ENCODE measurements at regions not wholly inside any gene's neighbourhood (a gene's known extent, or its start where the extent isn't known, plus 50 kb on each side); places are given as distances from the start of the nearest gene placed in this dataset.

DNA sequence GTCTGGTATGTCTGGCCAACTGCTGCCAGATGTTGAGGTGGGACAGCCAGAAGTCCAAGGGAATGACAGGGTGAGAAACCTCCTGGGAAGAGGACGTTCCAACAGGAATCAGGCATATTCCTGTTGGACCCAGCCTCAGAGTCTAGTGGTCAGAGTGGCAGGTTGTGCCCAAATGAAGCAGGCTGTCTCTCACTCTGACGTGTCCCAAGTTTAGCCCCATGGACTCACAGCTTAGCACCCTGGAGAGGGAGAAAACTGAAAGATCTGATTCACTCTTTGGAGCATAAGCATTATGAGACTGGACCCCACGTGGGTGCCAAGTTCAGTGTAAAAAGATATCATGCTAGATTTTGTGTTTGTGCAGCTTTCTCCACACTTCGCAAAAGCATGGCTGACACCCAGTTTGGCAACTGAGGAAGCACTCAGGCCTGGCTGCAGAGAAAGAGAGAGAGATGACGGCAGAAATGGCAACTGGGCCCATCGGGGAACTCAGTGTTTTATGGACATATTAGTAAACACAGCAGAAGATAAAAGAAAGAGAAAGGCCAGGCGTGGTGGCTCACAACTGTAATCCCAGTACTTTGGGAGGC, 88.2 kb upstream of the LMCD1 start:
- intact Hi-C loops (cut with DNase I) = no loop called here
- Histone ChIP-seq H3K4me1 (no peaks in the 10 kb centered on the region), H3K27ac (no peak overlapping the region), H3K9me3 (no peaks in the 10 kb centered on the region), H3K36me3 (no peaks in the 10 kb centered on the region), H3K27me3 (no peaks in the 10 kb centered on the region), H3K4me3 (no peak overlapping the region), H3K9ac (ENCODE audit: low read depth in 2 of 2, low read length in 2 of 2) (no peak overlapping the region)
- no peak for DNase-seq
- TF ChIP-seq CTCF (IDR thresholded peaks at IDR 0.05) = no peak

GRCh38 chr3:8416965-8417364, 84.7 kb upstream of the LMCD1 start:
- Histone ChIP-seq H3K4me1 (no peaks in the 10 kb centered on the region), H3K36me3 (no peaks in the 10 kb centered on the region), H3K27ac (no peak overlapping the region), H3K27me3 (no peaks in the 10 kb centered on the region), H3K4me3 (no peak overlapping the region), H3K9me3 (no peaks in the 10 kb centered on the region), H3K9ac (ENCODE audit: low read depth in 2 of 2, low read length in 2 of 2) (no peak overlapping the region)
- peak; percentile 62 for DNase-seq
- intact Hi-C loops (cut with DNase I) = no loop called here
- no peak for TF ChIP-seq CTCF (IDR thresholded peaks at IDR 0.05)

GRCh38 chr3:8420612-8421011, 81.0 kb upstream of the LMCD1 start:
- DNase-seq = no peak
- Histone ChIP-seq H3K36me3 (no peaks in the 10 kb centered on the region), H3K9me3 (no peaks in the 10 kb centered on the region), H3K4me3 (no peak overlapping the region), H3K27me3 (no peaks in the 10 kb centered on the region), H3K9ac (ENCODE audit: low read depth in 2 of 2, low read length in 2 of 2) (no peak overlapping the region), H3K4me1 (no peaks in the 10 kb centered on the region), H3K27ac (no peak overlapping the region)
- TF ChIP-seq CTCF (IDR thresholded peaks at IDR 0.05) = no peak
- intact Hi-C loops (cut with DNase I) = no loop called here

- no peak for TF ChIP-seq CTCF (IDR thresholded peaks at IDR 0.05)
- no peak overlapping the region for H3K4me3 ChIP-seq
- H3K4me1 ChIP-seq = no peaks in the 10 kb centered on the region
- intact Hi-C loops (cut with DNase I) = no loop called here
- no peak for DNase-seq
- no peaks in the 10 kb centered on the region for H3K27me3 ChIP-seq
- no peak overlapping the region for H3K27ac ChIP-seq
- H3K9ac ChIP-seq (ENCODE audit: low read depth in 2 of 2, low read length in 2 of 2) = no peak overlapping the region
- no peaks in the 10 kb centered on the region for H3K9me3 ChIP-seq
- H3K36me3 ChIP-seq = no peaks in the 10 kb centered on the region
Measured at GRCh38 chr3:8421267-8421666, 80.4 kb upstream of the LMCD1 start.

DNA sequence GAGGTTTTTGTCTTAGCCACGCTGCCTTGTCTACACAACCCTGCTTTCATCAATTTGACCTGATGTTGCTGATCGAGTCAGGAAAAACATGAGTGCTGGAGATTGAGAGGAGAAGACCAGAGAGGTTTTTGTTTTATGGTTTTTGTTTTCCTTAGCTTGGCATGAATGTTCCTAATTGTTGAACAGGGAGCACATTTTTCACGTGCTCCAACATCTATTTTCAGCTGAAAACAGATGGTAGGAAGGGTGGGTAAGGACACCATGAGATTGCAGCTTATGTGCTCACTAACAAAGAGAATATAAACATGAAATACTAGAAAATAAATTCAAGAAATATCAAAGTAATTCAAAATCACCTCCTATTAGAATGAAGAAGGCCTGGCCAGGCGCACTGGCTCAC, 79.9 kb upstream of the LMCD1 start:
- Histone ChIP-seq H3K4me3 (no peak overlapping the region), H3K9me3 (no peaks in the 10 kb centered on the region), H3K36me3 (no peaks in the 10 kb centered on the region), H3K27ac (no peak overlapping the region), H3K9ac (ENCODE audit: low read depth in 2 of 2, low read length in 2 of 2) (no peak overlapping the region), H3K27me3 (no peaks in the 10 kb centered on the region), H3K4me1 (no peaks in the 10 kb centered on the region)
- intact Hi-C loops (cut with DNase I) = no loop called here
- no peak for DNase-seq
- TF ChIP-seq CTCF (IDR thresholded peaks at IDR 0.05) = no peak
